ENCODE measurements at regions not wholly inside any gene's neighbourhood (a gene's known extent, or its start where the extent isn't known, plus 50 kb on each side); places are given as distances from the start of the nearest gene placed in this dataset.
"Not testable (repeated sequence)": the region's sequence is repeated elsewhere in the genome, so short reads cannot be mapped to it uniquely, and the experiment has no call there.

- in situ Hi-C loops (cut with MboI; ENCODE audit: low sequenced_read_pairs): no loop called here
Observed at GRCh38 chr3:107150675-107151074, 226.6 kb upstream of the CCDC54 start.

DNA sequence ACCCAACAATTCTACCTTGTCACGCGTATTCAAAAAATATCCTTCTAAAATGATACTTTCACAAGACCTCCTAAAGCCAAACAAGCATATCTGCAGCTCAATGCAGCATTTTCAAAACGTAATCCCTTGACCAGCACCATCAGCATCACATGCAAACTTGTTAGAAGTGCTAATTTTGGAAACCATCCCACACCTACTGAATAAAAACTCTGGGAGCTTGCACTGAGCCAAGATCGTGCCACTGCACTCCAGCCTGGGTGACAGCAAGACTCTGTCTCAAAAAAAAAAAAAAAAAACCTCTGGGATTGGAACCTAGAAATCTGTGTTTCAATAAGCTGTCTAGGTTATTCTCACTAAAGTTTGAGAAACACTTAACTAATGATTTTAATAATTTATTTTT, 223.3 kb upstream of the CCDC54 start:
- in situ Hi-C loops (cut with MboI; ENCODE audit: low sequenced_read_pairs): no loop called here

GRCh38 chr3:107172411-107172810, 204.8 kb upstream of the CCDC54 start:
- in situ Hi-C loops (cut with MboI; ENCODE audit: low sequenced_read_pairs): no loop called here

- in situ Hi-C loops (cut with MboI; ENCODE audit: low sequenced_read_pairs): no loop called here
Observed at GRCh38 chr3:107184375-107184774, 192.9 kb upstream of the CCDC54 start.

DNA sequence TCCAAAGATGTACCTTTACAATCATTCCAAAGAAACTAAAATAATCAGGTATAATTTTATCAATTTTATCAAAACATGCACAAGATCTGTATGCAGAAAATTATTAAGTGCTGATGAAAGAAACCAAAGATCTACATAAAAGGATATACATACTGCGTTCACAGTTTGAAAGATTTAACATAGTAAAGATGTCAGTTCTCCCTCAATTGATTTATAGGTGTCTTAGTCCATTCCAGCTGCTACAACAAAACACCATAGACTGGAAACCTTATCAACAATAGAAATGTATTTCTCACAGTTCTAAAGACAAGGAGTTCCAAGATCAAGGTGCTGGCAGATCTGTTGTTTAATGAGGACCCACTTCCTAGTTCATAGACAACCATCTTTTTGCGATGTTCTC, 189.0 kb upstream of the CCDC54 start:
- in situ Hi-C loops (cut with MboI; ENCODE audit: low sequenced_read_pairs): no loop called here

DNA sequence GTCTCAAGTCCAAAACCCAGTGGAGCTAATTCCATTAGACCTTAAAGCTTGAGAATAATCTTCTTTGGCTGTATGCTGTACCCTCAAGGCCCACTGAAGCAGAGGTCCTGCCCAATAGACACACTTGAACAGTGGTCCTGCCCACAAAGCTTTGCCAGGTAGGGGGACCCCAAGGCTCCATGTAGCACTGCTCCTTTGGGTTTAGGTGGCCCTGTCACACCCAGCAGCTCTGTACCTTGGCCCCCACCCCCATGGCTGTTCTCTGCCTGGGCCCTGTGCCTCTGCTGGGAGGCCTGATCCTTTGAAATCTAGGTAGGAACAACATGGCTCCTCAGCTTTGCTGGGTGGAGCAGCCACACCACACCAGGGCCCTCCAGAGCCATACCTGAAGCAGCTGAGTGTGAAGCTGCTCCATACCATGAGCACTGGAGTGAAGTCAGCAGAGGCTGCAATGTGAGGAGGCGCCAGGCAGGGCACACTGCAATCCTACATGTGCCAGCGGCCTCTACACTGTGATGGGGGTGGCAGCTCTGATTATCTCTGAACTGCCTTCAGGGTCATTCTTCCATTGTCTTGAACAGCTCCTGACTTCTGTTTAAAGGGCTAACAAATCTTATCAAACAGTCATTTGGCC, 188.0 kb upstream of the CCDC54 start:
- in situ Hi-C loops (cut with MboI; ENCODE audit: low sequenced_read_pairs): no loop called here

DNA sequence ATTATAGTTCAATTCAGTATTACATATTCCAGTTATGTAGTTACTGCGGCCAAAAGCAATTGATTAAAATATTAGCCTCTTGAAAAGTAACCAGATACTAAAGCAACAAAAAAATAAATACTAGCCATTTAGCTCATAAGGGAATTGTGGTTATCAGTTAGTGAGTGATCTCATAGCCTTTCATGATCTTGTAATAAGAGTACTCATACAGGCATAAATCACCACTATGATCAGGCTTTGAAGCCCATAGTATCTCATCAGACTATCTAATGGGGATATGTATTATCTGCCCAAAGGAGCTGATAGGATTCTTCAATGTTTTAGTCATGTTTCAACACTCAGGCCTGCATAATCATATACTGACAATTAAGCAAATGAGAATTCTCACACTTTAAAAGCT, 184.1 kb upstream of the CCDC54 start:
- in situ Hi-C loops (cut with MboI; ENCODE audit: low sequenced_read_pairs): no loop called here

DNA sequence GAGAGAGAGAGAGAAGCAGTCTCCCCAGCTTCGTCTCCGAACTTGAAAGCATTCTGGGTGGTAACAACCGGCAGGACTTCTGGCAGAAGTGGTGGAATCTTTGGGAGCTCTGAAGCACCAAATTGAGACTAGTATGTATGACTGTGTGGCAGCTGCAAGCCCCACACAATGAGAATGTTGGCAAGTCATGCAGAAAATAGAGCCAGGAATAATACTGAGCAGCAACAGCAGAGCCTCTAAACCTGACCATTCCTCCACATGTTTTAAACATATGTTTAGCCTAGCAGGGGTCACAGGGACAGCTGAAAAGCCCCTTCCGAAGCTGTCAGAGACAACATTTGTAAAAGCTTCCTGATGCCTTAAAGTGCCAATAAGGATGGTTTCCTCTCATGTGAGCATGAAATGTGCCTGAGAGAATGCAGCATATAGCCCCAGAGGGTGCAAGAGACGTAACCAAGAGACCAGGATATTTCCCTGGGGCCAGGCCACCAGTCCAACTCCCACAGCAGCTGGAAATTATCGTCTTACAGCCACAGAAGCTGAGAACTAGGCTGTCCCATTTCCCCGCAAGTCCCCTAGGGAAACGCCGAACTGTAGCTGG, 178.6 kb upstream of the CCDC54 start:
- in situ Hi-C loops (cut with MboI; ENCODE audit: low sequenced_read_pairs): no loop called here

GRCh38 chr3:107201146-107201545, 176.1 kb upstream of the CCDC54 start:
- in situ Hi-C loops (cut with MboI; ENCODE audit: low sequenced_read_pairs): no loop called here

GRCh38 chr3:107202885-107203284, 174.4 kb upstream of the CCDC54 start:
- in situ Hi-C loops (cut with MboI; ENCODE audit: low sequenced_read_pairs): not testable (repeated sequence)

DNA sequence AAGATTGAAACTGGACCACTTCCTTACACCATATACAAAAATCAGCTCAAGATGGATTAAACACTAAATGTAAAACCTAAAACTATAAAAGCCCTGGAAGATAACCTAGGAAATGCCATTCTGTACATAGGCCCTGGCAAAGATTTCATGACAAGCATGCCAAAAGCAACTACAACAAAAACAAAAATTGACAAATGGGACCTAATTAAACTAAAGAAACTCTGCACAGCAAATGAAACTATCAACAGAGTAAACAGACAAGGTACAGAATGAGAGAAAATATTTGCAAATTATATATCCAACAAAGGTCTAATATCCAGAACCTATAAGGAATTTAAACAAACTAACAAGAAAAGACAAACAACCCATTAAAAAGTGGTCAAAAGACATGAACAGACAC, 173.1 kb upstream of the CCDC54 start:
- in situ Hi-C loops (cut with MboI; ENCODE audit: low sequenced_read_pairs): no loop called here

- in situ Hi-C loops (cut with MboI; ENCODE audit: low sequenced_read_pairs): no loop called here
Observed at GRCh38 chr3:107205358-107205757, 171.9 kb upstream of the CCDC54 start.

DNA sequence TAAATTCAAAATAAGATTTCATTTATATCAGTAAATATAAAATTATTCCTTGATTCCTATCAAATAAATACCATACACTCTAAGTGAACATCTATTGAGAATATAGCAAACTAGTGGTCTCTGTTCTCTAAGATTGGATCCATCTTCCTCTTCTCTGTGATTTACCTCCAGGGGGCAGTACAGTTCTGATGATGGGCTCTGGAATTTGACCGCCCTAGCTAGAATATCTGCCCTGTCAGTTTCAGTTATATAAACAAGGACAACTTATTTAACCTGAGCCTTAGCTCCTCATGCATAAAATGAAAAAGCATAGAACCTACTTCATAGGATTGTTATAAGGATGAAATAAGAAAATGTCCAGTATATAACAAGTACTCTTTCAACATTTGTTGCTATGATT, 171.1 kb upstream of the CCDC54 start:
- in situ Hi-C loops (cut with MboI; ENCODE audit: low sequenced_read_pairs): no loop called here

DNA sequence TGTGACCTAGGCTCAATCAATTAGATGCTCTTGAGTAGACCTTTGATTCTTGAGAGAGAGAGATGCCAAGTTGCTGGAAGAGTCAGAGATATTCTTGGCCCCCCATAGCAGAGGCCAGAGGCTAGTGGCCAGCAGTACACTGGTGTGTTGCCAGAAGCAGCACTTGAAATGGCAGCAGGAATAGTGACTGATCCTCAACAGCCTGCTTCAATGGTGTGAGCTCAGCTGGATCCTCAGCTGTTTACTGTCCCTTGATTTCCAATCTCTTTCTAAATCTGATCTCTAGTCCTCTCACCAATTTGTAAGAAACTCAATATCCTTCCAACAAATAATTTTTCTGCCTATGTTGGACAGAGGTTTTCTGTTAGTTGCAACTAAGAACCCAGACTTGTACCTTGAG, 170.3 kb upstream of the CCDC54 start:
- in situ Hi-C loops (cut with MboI; ENCODE audit: low sequenced_read_pairs): no loop called here

- in situ Hi-C loops (cut with MboI; ENCODE audit: low sequenced_read_pairs): no loop called here
Observed at GRCh38 chr3:107208100-107208499, 169.1 kb upstream of the CCDC54 start.

- in situ Hi-C loops (cut with MboI; ENCODE audit: low sequenced_read_pairs): no loop called here
Observed at GRCh38 chr3:107208796-107209195, 168.4 kb upstream of the CCDC54 start.

GRCh38 chr3:107209302-107209990, 167.8 kb upstream of the CCDC54 start:
- in situ Hi-C loops (cut with MboI; ENCODE audit: low sequenced_read_pairs): no loop called here

DNA sequence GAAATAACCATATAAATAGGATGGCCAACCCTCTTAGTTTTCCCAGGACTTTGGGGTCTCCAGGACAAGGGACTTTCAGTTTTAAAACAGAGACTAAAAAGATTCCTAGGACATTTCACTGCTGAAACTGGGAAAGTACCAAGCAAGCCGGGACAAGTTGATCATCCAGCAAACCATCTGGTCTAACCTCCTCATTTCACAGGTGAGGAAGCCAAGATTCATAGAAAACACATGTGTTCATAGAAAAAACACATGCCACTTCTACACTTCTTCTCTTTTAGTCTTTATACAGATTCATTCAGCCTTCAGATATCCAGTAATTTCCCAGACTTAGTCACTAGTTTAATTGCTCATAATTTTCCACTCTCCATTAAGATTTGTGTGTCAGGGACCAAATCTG, 165.6 kb upstream of the CCDC54 start:
- in situ Hi-C loops (cut with MboI; ENCODE audit: low sequenced_read_pairs): no loop called here

GRCh38 chr3:107212618-107213017, 164.6 kb upstream of the CCDC54 start:
- in situ Hi-C loops (cut with MboI; ENCODE audit: low sequenced_read_pairs): no loop called here

DNA sequence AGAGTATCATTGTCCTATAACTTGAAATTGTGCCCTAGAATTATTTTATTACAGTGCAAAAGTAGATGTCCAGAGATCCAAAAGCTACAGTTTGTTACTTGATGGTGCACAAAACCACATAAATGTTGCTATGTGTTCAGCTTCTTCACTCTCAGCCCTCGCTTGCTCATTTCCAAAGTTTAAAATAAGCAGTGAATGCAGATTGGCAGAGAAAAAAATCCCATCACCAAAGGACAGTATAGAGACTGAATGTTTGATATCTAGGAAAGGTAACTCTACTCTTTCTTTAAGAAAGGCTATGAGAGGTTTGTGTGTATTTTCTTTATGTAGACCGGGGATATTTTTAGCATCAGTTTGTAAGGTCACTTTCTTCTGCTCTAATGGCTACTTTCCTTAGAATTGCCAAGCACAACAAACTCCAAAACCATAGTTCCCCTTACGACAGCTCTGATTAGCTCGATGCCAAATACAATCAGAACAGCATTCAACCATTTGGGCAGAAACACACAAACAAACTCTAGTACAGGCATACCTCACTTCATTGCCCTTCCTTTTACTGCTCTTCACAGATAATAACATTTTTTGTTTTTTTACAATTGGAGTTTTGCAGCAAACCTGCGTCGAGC, 164.1 kb upstream of the CCDC54 start:
- in situ Hi-C loops (cut with MboI; ENCODE audit: low sequenced_read_pairs): no loop called here

DNA sequence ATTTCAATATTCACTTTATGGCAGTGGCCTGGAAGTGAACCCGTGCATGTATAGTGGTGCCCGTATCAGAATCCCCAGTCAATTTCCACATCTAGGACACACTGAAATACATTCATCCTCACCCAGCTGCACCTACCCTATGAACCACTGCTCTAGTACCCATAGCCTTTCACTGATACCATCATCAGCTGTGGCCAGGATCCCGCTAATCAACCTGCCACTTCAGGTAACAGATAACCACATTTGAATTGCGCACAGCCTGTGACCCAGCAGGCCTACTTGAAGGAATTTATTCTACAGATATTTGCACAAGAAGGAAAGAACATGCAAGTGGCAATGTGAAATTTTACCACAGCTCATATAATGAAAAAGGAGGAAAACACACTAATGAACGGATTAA, 161.0 kb upstream of the CCDC54 start:
- in situ Hi-C loops (cut with MboI; ENCODE audit: low sequenced_read_pairs): no loop called here

DNA sequence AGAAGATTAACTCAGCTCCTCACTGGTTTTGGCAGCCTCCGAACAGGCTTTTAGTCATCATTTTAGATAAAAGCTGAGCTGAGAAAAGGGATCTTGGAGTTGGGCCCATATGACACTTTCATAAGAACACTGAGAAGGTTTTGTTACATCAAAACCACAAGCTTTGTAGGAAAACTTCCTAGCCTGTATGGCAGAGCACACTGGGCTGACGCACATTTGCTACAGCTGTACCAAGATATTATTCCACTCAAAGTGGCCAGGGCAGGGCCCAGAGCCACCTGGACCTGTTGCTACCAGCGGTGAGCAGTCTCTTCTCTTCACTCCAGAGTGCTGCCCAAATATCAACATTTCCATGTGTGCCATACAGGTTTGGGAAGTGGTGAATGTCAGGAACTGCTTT, 160.5 kb upstream of the CCDC54 start:
- in situ Hi-C loops (cut with MboI; ENCODE audit: low sequenced_read_pairs): no loop called here

Measured in HL-60/S4 treated with retinoic acid at 250 ng/mL for 4 days and 3 days (cell line).